Osteoblast (primary cell): ENCODE measurements at regions not wholly inside any gene's neighbourhood (a gene's known extent, or its start where the extent isn't known, plus 50 kb on each side); places are given as distances from the start of the nearest gene placed in this dataset.

Source experiments
- DNase-seq: peaks from one replicate; pipeline ENCODE4 v3.0.0; 2011; ENCODE audit warnings: low spot score, mixed read lengths; ENCODE audit not compliant: insufficient read length; ENCODE audit errors: missing footprints
- H2AFZ ChIP-seq: 2 replicates; pipeline ENCODE4 v1.6.0; 2011; ENCODE audit warnings: mild to moderate bottlenecking, low read length
- H3K27ac ChIP-seq: 2 replicates; pipeline ENCODE4 v1.5.1; 2011; ENCODE audit warnings: mild to moderate bottlenecking, low read depth, low read length, moderate library complexity
- H3K27me3 ChIP-seq: 2 replicates; pipeline ENCODE4 v1.6.0; 2012; ENCODE audit warnings: mild to moderate bottlenecking, control low read depth, inconsistent platforms, low read length, moderate library complexity; ENCODE audit not compliant: insufficient read depth
- H3K36me3 ChIP-seq: 2 replicates; pipeline ENCODE4 v1.5.1; 2011; ENCODE audit warnings: mild to moderate bottlenecking, low read length, control low read depth, moderate library complexity; ENCODE audit not compliant: insufficient read depth
- H3K4me1 ChIP-seq: 2 replicates; pipeline ENCODE4 v1.5.1; 2011; ENCODE audit warnings: mild to moderate bottlenecking, low read length, control low read depth, moderate library complexity; ENCODE audit not compliant: insufficient read depth
- H3K4me2 ChIP-seq: 2 replicates; pipeline ENCODE4 v1.6.0; 2011; ENCODE audit warnings: mild to moderate bottlenecking, low read length; ENCODE audit not compliant: insufficient read depth
- H3K4me3 ChIP-seq: fragments of 200-600 bp; sonication (generic); 3 replicates; pipeline ENCODE4 v1.5.1; 2012; ENCODE audit warnings: mild to moderate bottlenecking, low read length, inconsistent platforms; ENCODE audit not compliant: insufficient read depth
- H3K79me2 ChIP-seq: 2 replicates; pipeline ENCODE4 v1.6.0; 2012; ENCODE audit warnings: mild to moderate bottlenecking, low read length, control low read depth, inconsistent platforms; ENCODE audit not compliant: insufficient read depth
- H3K9me3 ChIP-seq: 2 replicates; pipeline ENCODE4 v1.5.1; 2011; ENCODE audit warnings: low read depth, low read length, control low read depth
- H4K20me1 ChIP-seq: 2 replicates; pipeline ENCODE4 v1.6.0; 2012; ENCODE audit warnings: mild to moderate bottlenecking, low read length, control low read depth; ENCODE audit not compliant: insufficient read depth
- CTCF ChIP-seq: IDR thresholded peaks from 2 replicates; pipeline ENCODE4 v1.5.1; 2011; ENCODE audit warnings: mild to moderate bottlenecking, low read depth, low read length, moderate library complexity; ENCODE audit errors: extremely low read depth

GRCh38 chr1:56286506-56286905 is 292.9 kb downstream of the PLPP3 start:
- no peaks in the 10 kb centered on the region for H3K9me3 ChIP-seq
- H4K20me1 ChIP-seq = no peaks in the 10 kb centered on the region
- DNase-seq = no peak
- H3K4me2 ChIP-seq = no peak overlapping the region
- H3K27ac ChIP-seq = no peak overlapping the region
- H3K27me3 ChIP-seq = no peaks in the 10 kb centered on the region
- no peak overlapping the region for H2AFZ ChIP-seq
- no peak overlapping the region for H3K4me3 ChIP-seq
- H3K36me3 ChIP-seq = no peaks in the 10 kb centered on the region
- no peaks in the 10 kb centered on the region for H3K79me2 ChIP-seq
- no peak for TF ChIP-seq CTCF
- no peaks in the 10 kb centered on the region for H3K4me1 ChIP-seq

GRCh38 chr1:56285554-56286402 is 293.6 kb downstream of the PLPP3 start:
- Histone ChIP-seq H3K79me2 (no peaks in the 10 kb centered on the region), H3K27ac (no peak overlapping the region), H4K20me1 (no peaks in the 10 kb centered on the region), H2AFZ (no peak overlapping the region), H3K9me3 (no peaks in the 10 kb centered on the region), H3K4me1 (no peaks in the 10 kb centered on the region), H3K4me2 (no peak overlapping the region), H3K36me3 (no peaks in the 10 kb centered on the region), H3K27me3 (no peaks in the 10 kb centered on the region), H3K4me3 (no peak overlapping the region)
- TF ChIP-seq CTCF = no peak
- DNase-seq = no peak

DNA sequence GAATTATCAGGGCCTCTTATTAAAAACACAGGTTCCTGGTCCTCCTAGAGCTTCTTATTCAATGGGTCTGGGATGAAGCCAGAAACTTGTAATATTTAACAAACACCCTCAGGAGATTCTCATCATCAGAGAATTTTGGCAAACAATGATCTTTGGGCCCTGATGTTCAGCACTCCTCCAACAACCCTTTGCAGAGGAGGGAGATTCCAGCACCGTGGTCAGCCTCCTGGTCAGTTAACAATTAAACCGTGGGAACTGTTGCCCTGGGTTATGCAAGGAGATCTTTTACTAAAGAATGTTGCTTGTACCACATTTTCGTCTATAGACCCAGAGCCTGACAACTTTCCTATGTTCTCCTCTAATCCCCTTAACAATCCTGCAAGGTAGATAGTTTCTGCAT is 294.4 kb downstream of the PLPP3 start:
- no peak overlapping the region for H3K4me2 ChIP-seq

More for the DNA sequence above, 294.4 kb downstream of the PLPP3 start:
- Histone ChIP-seq H3K9me3 (no peaks in the 10 kb centered on the region), H3K36me3 (no peaks in the 10 kb centered on the region), H2AFZ (no peak overlapping the region), H3K27me3 (no peaks in the 10 kb centered on the region), H3K4me1 (no peaks in the 10 kb centered on the region), H4K20me1 (no peaks in the 10 kb centered on the region), H3K79me2 (no peaks in the 10 kb centered on the region), H3K27ac (no peak overlapping the region), H3K4me3 (no peak overlapping the region)
- no peak for DNase-seq
- no peak for TF ChIP-seq CTCF
